ENCODE measurements at regions not wholly inside any gene's neighbourhood (a gene's known extent, or its start where the extent isn't known, plus 50 kb on each side); places are given as distances from the start of the nearest gene placed in this dataset.

DNA sequence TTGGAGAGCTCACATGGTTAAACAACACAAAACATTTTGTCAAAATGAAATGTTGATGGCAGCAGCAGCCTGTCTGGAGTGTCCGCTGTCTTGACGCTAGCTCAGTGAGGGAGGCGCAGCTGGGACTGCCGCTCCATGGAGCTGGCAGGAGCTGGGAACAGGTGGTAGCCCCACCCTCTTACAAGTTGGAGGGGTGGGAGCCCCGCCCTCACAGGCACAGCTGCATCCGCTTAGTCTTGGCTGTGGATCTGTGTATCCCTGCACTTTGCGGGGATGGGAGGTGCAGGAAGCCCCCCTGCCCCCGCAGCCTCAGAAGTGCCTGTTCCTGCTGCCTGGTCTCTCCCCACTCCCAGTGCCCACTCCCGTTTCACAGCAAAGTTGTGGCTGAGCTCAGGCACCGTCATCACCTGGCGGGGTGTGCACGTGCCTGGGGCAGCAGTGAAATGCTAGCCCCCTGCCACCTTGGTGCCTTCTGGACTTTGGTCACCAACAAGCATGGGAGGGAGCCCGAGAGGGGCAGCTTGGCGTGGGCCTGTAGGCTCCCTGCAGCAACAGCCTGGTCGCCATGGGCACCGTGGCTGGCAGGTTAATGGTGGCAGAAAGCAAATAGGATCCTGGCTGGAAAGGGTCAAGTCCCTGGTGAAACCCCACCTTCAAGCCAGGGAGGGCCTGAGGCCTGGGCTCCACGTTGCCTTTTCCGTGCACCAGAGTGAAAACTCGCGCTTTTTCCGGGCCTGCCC lies 53.8 kb upstream of the CADM2 start:
- DNase-seq (ENCODE audit: low read depth in 1 of 2, low spot score in 2 of 2) (peak in 1 of 2 experiments; percentile 46), FAIRE-seq (no peak)
- Histone ChIP-seq H3K4ac (replicated peaks; ENCODE audit: insufficient read length, low read depth, low read length) (no peak overlapping the region), H3K4me2 (ENCODE audit: insufficient read depth in 1 of 2, low read depth in 2 of 2, low read length in 2 of 2) (no peak overlapping the region), H3K4me3 (ENCODE audit: extremely low read depth in 1 of 4, insufficient read depth in 2 of 4, low read depth in 3 of 4, low read length in 4 of 4) (no peak overlapping the region), H4K8ac (ENCODE audit: extremely low read depth, insufficient read depth, low read length) (0 out of 2 replicates have a peak overlapping the region, but pooled peaks have one; percentile 59), H2BK120ac (replicated peaks; ENCODE audit: low read depth, low read length) (no peak overlapping the region), H3K36me3 (ENCODE audit: control insufficient read depth in 2 of 4, insufficient read depth in 4 of 4, low read length in 3 of 4) (no peaks in the 10 kb centered on the region; a peak in 1 of 8 replicates), H3K27ac (ENCODE audit: low read depth, low read length) (no peak overlapping the region), H3K18ac (ENCODE audit: extremely low read depth, low read length) (no peak overlapping the region), H3K79me1 (ENCODE audit: low read depth, low read length) (no peaks in the 10 kb centered on the region), H3K56ac (replicated peaks; ENCODE audit: insufficient read length, low read depth, low read length) (no peak overlapping the region), H3K14ac (ENCODE audit: insufficient read length) (no peak overlapping the region), H2BK15ac (ENCODE audit: low read length) (no peak overlapping the region), H2BK12ac (ENCODE audit: low read depth, low read length) (0 out of 2 replicates have a peak overlapping the region, but pooled peaks have one; percentile 27), H2BK20ac (ENCODE audit: low read length) (no peak overlapping the region), H4K5ac (ENCODE audit: insufficient read length, low read depth, low read length) (no peak overlapping the region), H3K4me1 (replicated peaks in 1 of 4; ENCODE audit: control insufficient read depth in 3 of 4, insufficient read depth in 4 of 4, low read length in 3 of 4) (no peaks in the 10 kb centered on the region; a peak in 1 of 7 replicates), H3K27me3 (replicated peaks in 1 of 4; ENCODE audit: control insufficient read depth in 3 of 4, extremely low read depth in 1 of 4, insufficient read depth in 3 of 4, low read length in 3 of 4) (no peaks in the 10 kb centered on the region), H2AFZ (ENCODE audit: low read length) (peak overlapping the region; percentile 91; the same call in 1 of the 2 replicates), H2BK5ac (ENCODE audit: low read depth, low read length) (0 out of 2 replicates have a peak overlapping the region, but pooled peaks have one; percentile 16), H4K91ac (replicated peaks; ENCODE audit: insufficient read length, low read length) (no peak overlapping the region), H3K23me2 (ENCODE audit: low read depth, low read length) (no peaks in the 10 kb centered on the region), H3K79me2 (ENCODE audit: control insufficient read depth in 1 of 2, insufficient read depth in 2 of 2, low read length in 2 of 2) (no peaks in the 10 kb centered on the region), H3K9ac (replicated peaks in 1 of 4; ENCODE audit: extremely low read depth in 1 of 4, low read depth in 3 of 4, low read length in 3 of 4) (no peak overlapping the region), H3K9me3 (ENCODE audit: insufficient read depth in 2 of 2, low read depth in 1 of 2, low read length in 1 of 2) (peaks cover 9% of the 10 kb centered on the region in 2 experiments; a peak in 3 of 4 replicates), H3K23ac (ENCODE audit: insufficient read length) (no peak overlapping the region), H4K20me1 (replicated peaks in 1 of 2; ENCODE audit: control insufficient read depth in 1 of 2, insufficient read depth in 2 of 2, low read length in 2 of 2) (no peaks in the 10 kb centered on the region), H2AK5ac (ENCODE audit: low read depth, low read length) (no peak overlapping the region)
- no peak for TF ChIP-seq SIRT6 (IDR thresholded peaks at IDR 0.05; ENCODE audit: low read length)
- TF ChIP-seq BCL11A (IDR thresholded peaks at IDR 0.05; ENCODE audit: low read depth in 2 of 2, low read length in 2 of 2): no peak
- TF ChIP-seq FOSL1 (IDR thresholded peaks at IDR 0.05; ENCODE audit: insufficient read depth, low read depth, low read length): no peak
- no peak for TF ChIP-seq ASH2L (IDR thresholded peaks at IDR 0.05; ENCODE audit: low read length)
- TF ChIP-seq RNF2 (IDR thresholded peaks at IDR 0.05; ENCODE audit: borderline replicate concordance, low read depth, low read length, missing control alignments, poor library complexity, severe bottlenecking): no peak
- TF ChIP-seq POU5F1 (IDR thresholded peaks at IDR 0.05; ENCODE audit: low read depth, low read length): no peak
- TF ChIP-seq CBX5 (IDR thresholded peaks at IDR 0.05; ENCODE audit: low read depth, low read length): no peak
- no peak for TF ChIP-seq YY1 (IDR thresholded peaks at IDR 0.05; ENCODE audit: low read depth, low read length)
- no peak for TF ChIP-seq BACH1 (IDR thresholded peaks at IDR 0.05; ENCODE audit: low read length)
- TF ChIP-seq SP2 (IDR thresholded peaks at IDR 0.05; ENCODE audit: low read length): no peak
- ChIA-PET CTCF (ENCODE audit: partially characterized antibody) (interaction anchor here (0.6 to 1.0 kb wide), 2 partner anchors 32 to 670 kb away, joined by 3 read pairs; no protein-coding TSS in a partner anchor), POLR2A (ENCODE audit: partially characterized antibody) (no interaction called here)
- WGBS, 2 experiments (ENCODE audit: extremely low coverage in 1 of 2, insufficient coverage in 1 of 2, insufficient read length in 1 of 2, insufficient replicate concordance in 2 of 2, low coverage in 1 of 2, low lambda C conversion rate in 2 of 2, missing lambda C conversion rate in 1 of 2): 85% methylated on average over 21 of the region's 21 CpGs; no CpG with 5 or more reads in 1 of the 2 experiments
